Mucosa of rectum (tissue), 2 donors: ENCODE measurements at regions not wholly inside any gene's neighbourhood (a gene's known extent, or its start where the extent isn't known, plus 50 kb on each side); places are given as distances from the start of the nearest gene placed in this dataset.
"Not testable (repeated sequence)": the region's sequence is repeated elsewhere in the genome, so short reads cannot be mapped to it uniquely, and the experiment has no call there.

ENCODE experiments used
- H3K27ac ChIP-seq, 2 donors: one replicate each; pipeline ENCODE4 v1.7.0; 2013; ENCODE audit warnings: inconsistent platforms in 2 of 2, low read depth in 2 of 2, low read length in 2 of 2
- H3K27me3 ChIP-seq, 2 donors: one replicate each; pipeline ENCODE4 v1.7.0; 2013; ENCODE audit warnings: low read length in 2 of 2; ENCODE audit not compliant: control insufficient read depth in 2 of 2, insufficient read depth in 2 of 2
- H3K36me3 ChIP-seq, 2 donors: one replicate each; pipeline ENCODE4 v1.7.0; 2013; ENCODE audit warnings: low read length in 2 of 2; ENCODE audit not compliant: control insufficient read depth in 2 of 2, insufficient read depth in 2 of 2
- H3K4me1 ChIP-seq, 2 donors: one replicate each; pipeline ENCODE4 v1.7.0; 2013; ENCODE audit warnings: low read length in 2 of 2, mild to moderate bottlenecking in 1 of 2; ENCODE audit not compliant: control insufficient read depth in 2 of 2, insufficient read depth in 2 of 2
- H3K4me3 ChIP-seq, 2 donors: one replicate each; pipeline ENCODE4 v1.7.0; 2013; ENCODE audit warnings: low read length in 2 of 2
- H3K9ac ChIP-seq, 2 donors: one replicate each; pipeline ENCODE4 v1.7.0; 2013; ENCODE audit warnings: low read length in 2 of 2, low read depth in 1 of 2, mild to moderate bottlenecking in 1 of 2
- H3K9me3 ChIP-seq, 2 donors: one replicate each; pipeline ENCODE4 v1.7.0; 2013; ENCODE audit warnings: low read length in 2 of 2; ENCODE audit not compliant: control insufficient read depth in 2 of 2
- donor health status: healthy.
- donor health status: Normal muscosa, but diverticular disease.

DNA sequence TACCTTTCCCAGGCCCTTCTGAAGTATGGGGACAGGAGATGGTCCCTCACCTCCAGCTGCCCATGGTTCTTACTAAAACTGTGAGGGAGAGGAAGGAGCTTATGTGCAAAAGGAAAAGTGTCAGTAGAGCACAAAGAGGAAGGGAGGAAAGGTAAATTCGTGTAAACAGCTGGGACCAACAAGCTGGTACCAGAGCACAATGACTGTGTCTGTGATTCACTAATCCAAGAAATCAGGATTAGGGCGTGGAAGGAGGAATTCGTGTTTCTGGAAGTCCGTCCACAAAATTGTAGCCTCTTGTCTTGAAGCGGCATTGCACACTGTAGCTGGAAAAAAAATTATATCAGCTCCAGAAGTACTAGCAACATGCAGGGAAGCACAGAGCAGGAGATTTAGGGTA is 129.0 kb upstream of the RREB1 start:
- H3K4me3 ChIP-seq = no peak overlapping the region
- H3K27ac ChIP-seq = no peak overlapping the region
- H3K9ac ChIP-seq = no peak overlapping the region
- no peaks in the 10 kb centered on the region for H3K36me3 ChIP-seq
- no peaks in the 10 kb centered on the region for H3K4me1 ChIP-seq
- no peaks in the 10 kb centered on the region for H3K9me3 ChIP-seq
- no peaks in the 10 kb centered on the region for H3K27me3 ChIP-seq

DNA sequence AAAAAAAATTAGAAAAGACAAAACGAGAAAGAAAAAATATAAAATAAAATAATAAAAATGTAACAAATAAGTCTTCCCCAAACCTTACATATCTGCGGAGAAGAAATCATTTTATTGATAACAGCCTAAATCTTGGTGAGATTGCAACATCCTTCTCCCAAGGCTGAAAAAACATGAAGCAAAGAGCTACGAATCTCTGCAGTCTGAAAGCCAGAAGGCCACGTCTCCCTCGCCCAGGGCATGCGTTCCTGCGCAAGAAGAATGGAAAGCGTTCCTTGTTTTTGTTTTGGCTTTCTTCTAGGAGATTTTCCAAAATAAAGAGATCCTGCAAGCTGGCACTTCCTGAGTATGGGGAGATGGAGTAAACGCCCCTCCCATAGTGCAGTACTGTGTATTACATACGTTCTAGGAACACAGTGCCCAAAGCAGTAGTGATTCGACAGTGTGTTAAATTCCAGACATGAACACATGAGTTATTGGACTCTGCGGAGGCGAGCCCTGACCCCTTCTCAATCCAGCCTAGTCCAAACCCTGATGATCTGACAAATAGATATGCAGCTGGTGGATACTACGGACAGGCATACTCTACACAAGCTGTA is 126.7 kb upstream of the RREB1 start:
- H3K27ac ChIP-seq = no peak overlapping the region
- H3K4me3 ChIP-seq = no peak overlapping the region
- peaks cover 0 to 7% of the 10 kb centered on the region in 2 donors for H3K4me1 ChIP-seq
- no peak overlapping the region for H3K9ac ChIP-seq
- H3K9me3 ChIP-seq = no peaks in the 10 kb centered on the region
- no peaks in the 10 kb centered on the region for H3K27me3 ChIP-seq
- no peaks in the 10 kb centered on the region for H3K36me3 ChIP-seq

DNA sequence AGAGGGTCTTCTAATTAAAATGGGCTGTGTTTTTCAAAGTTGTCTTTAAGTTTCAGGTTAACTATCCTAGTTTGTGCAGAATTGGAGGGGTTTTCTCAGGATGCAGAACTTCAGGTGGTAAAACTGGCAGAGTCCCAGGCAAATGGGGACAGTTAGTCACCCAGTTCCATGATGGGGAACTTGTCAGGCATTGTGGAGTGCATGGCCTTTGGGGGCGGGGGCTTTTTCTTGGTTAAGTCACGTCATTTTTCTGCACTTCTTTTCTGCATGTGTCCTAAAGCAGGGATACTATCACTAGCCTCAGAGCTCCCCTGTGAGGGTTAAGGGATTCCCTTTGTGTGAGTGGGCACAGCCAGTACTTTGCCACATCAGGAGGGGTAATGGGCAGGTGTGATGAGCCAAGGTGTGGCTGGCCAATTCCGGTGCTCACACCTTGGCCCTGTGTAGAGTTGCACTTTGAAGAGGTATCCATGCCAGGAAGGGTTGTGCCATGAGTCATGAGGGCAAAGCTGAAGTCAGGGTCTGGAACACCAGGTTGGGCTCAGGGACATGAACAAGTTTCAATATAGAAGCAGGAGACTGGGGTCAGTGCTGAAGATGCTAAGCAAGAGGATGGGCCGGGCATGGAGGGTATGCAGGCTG is 126.0 kb upstream of the RREB1 start:
- no peak overlapping the region for H3K27ac ChIP-seq
- peaks cover 0 to 7% of the 10 kb centered on the region in 2 donors for H3K4me1 ChIP-seq
- H3K9me3 ChIP-seq = no peaks in the 10 kb centered on the region
- no peak overlapping the region for H3K4me3 ChIP-seq
- H3K9ac ChIP-seq = no peak overlapping the region
- H3K27me3 ChIP-seq = no peaks in the 10 kb centered on the region
- no peaks in the 10 kb centered on the region for H3K36me3 ChIP-seq

DNA sequence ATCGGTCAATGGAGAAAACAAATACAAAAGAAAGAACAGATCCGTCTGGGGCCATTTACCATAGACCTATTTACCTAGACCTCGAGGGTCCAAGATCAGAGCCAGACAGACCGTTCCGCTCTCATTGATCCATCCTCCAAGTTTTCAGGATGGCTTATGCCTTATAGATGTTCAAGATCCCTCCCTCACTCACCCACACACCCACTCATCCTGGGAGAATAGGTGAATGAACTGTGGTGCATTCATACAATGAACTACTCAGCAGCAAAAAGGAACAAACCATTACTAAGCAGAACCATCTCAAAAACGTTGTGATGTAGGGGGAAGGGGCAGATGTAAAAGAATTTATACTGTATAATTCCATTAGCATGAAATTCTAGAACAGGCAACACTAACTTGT is 125.1 kb upstream of the RREB1 start:
- no peak overlapping the region for H3K27ac ChIP-seq
- no peaks in the 10 kb centered on the region for H3K27me3 ChIP-seq
- no peaks in the 10 kb centered on the region for H3K9me3 ChIP-seq
- no peaks in the 10 kb centered on the region for H3K36me3 ChIP-seq
- H3K9ac ChIP-seq = no peak overlapping the region
- H3K4me3 ChIP-seq = no peak overlapping the region
- peaks cover 0 to 7% of the 10 kb centered on the region in 2 donors for H3K4me1 ChIP-seq

DNA sequence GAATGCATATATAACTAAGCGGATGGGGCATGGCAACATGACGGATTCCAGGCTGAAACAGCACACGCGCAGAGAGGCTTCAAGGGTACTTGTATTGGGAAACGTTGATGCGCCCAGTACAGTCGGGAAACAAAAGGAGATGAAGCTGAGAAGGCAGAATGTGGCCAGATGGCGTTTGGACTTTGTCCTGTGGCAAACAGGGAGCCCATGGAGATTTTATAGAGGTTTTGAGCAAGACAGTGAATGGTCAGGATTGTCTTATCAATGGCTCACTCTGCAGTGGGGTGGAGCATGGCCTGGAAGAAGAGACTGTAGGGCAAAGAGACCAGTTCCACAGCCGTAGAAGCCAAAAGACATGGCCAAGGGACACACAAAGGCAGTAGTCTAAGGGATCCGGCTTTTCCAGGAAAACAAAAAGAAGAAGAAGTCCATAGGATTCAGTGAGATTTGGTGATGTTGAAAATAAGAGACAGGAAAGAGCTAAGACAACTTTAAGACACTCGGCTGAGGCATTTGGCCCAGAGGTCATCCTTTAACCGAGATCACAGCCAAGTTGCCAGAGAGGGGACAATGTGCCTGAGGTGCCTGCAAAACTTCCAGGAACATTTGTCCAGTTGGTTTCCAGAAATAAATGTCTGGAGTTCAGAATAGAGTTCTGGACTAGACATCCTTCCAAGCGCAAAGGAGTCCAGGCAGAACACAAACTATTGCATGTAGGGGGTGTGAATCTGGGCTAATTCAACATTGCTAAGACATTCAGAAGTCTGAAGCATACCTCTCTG is 123.0 kb upstream of the RREB1 start:
- no peaks in the 10 kb centered on the region for H3K27me3 ChIP-seq
- H3K9me3 ChIP-seq = no peaks in the 10 kb centered on the region
- no peak overlapping the region for H3K27ac ChIP-seq
- H3K36me3 ChIP-seq = no peaks in the 10 kb centered on the region
- H3K4me3 ChIP-seq = no peak overlapping the region
- H3K4me1 ChIP-seq = peaks cover 0 to 7% of the 10 kb centered on the region in 2 donors
- H3K9ac ChIP-seq = no peak overlapping the region

DNA sequence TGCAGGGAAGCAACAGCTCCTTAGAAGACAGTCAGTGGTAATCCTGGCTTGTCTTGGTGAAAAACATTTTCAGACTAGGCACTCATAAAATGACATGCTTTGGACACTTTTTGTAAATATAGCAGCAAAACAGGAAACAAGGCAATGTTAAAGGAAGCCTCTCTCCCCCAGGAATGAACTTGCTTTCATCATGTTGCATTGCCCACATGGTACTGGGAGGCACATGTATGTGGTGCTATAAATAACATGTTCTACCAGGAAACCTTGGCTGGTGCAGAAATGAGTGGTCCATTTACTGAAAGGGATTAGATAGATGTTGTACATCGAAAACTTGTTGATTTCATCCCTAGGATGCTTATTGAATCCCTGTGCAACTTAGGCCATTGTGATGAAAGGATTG is 121.4 kb upstream of the RREB1 start:
- Histone ChIP-seq H3K9me3 (no peaks in the 10 kb centered on the region), H3K9ac (no peak overlapping the region), H3K36me3 (no peaks in the 10 kb centered on the region), H3K27me3 (no peaks in the 10 kb centered on the region), H3K4me3 (no peak overlapping the region), H3K4me1 (peaks cover 0 to 7% of the 10 kb centered on the region in 2 donors), H3K27ac (no peak overlapping the region)

DNA sequence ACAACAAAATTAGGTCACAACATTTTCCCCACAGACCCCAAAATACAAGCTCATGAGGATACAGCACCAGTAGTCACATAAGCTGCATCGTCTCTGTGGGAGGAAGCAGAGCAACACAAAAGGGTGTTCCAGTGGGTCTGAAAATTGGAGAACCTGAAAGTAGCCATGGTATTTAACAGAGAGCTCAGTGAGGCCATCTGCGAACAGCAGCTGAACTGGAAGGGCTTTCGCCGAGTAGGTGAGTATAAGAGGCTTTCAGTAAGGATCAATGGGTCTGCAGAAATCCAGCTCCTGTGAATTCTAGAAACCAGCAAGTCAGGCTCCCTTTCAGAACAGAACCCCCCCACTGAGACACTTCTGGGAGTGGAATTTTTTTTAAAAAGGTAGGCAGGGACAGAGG is 120.0 kb upstream of the RREB1 start:
- Histone ChIP-seq H3K36me3 (no peaks in the 10 kb centered on the region), H3K9ac (no peak overlapping the region), H3K27me3 (no peaks in the 10 kb centered on the region), H3K9me3 (no peaks in the 10 kb centered on the region), H3K4me1 (peaks cover 0 to 7% of the 10 kb centered on the region in 2 donors), H3K4me3 (no peak overlapping the region), H3K27ac (no peak overlapping the region)

DNA sequence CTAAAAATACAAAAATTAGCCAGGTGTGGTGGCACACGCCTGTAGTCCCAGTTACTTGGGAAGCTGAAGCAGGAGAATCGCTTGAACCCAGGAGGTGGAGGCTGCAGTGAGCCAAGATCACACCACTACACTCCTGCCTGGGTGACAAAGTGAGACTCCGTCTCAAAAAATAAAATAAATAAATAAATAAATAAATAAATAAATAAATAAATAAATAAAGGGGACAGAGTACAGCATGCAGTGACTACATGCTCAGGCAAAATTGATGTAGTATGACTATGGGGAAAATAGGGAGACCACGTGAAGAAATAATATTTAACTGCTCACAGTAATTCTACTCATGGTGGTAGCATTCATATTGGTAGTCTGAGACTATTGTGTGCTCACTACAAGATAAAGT is 117.7 kb upstream of the RREB1 start:
- not testable (repeated sequence) for H3K4me1 ChIP-seq, H3K27ac ChIP-seq, H3K27me3 ChIP-seq, H3K4me3 ChIP-seq, H3K9me3 ChIP-seq, H3K36me3 ChIP-seq, H3K9ac ChIP-seq

DNA sequence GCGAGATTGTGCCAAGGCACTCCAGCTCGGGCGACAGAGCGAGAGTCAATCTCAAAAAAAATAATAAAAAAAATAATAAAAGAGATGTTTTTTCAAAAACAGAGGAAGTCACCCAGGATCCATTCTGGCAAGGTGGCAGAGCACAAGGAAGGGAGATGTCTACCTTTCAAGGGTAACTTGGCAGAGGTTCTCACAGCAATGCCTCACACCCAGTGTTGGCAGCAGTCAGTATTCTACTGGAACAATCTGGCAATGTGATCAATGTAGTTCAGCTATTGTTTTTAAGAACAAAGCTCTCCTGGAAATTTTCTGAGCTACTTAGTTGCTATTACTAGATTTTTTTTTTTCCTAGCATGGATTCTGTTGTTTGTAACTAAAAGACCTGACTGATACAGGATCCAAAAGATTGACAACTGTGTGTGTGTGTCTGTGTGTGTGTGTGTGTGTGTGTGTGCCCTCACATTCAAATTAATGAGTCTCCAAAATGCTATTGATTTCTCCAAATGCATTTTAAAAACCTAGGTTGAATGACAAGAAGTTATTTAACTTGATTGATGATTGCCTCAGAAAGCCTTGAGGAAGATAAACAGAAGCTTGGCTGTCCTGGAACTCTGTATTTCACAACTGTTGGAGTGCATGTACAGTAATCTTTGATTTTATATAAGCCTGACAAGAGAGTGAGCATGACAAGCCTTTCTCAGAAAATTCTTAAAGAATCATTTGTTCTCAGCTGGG is 114.1 kb upstream of the RREB1 start:
- Histone ChIP-seq H3K9ac (no peak overlapping the region), H3K4me3 (no peak overlapping the region), H3K27me3 (no peaks in the 10 kb centered on the region), H3K9me3 (no peaks in the 10 kb centered on the region), H3K36me3 (no peaks in the 10 kb centered on the region), H3K4me1 (peaks cover 0 to 3% of the 10 kb centered on the region in 2 donors), H3K27ac (no peak overlapping the region)

DNA sequence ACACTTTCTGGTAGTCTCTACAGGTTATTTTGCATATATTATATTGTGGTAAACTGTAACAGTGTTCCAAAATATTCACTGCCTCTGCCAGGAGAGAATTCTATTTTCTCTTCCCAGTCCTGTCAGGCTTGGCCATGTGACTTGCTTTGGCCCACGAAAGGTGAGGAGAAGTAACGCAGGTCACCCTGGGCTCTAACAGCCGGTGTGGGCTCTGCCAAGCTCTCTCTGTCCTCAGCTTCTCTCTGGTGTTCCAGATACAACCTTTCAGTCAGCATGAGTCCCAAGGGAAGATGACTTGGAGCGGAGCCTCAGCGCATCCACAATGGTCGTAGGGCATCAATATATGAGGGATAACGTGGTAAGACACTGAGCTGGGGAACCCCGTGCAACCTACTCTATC is 113.0 kb upstream of the RREB1 start:
- Histone ChIP-seq H3K27me3 (no peaks in the 10 kb centered on the region), H3K9me3 (no peaks in the 10 kb centered on the region), H3K27ac (no peak overlapping the region), H3K36me3 (no peaks in the 10 kb centered on the region), H3K9ac (no peak overlapping the region), H3K4me3 (no peak overlapping the region), H3K4me1 (peaks cover 0 to 3% of the 10 kb centered on the region in 2 donors)
